Left kidney (tissue), 1 donor: ENCODE measurements at regions not wholly inside any gene's neighbourhood (a gene's known extent, or its start where the extent isn't known, plus 50 kb on each side); places are given as distances from the start of the nearest gene placed in this dataset.

ENCODE experiments used
- DNase-seq: peaks from one replicate; pipeline ENCODE4 v3.0.0-alpha.2; 2013

GRCh38 chr5:81914696-81915095 lies 57.1 kb upstream of the ATG10 start:
- no peak for DNase-seq

- DNase-seq = no peak
Measured at GRCh38 chr5:81912933-81913332, 58.9 kb upstream of the ATG10 start.

DNA sequence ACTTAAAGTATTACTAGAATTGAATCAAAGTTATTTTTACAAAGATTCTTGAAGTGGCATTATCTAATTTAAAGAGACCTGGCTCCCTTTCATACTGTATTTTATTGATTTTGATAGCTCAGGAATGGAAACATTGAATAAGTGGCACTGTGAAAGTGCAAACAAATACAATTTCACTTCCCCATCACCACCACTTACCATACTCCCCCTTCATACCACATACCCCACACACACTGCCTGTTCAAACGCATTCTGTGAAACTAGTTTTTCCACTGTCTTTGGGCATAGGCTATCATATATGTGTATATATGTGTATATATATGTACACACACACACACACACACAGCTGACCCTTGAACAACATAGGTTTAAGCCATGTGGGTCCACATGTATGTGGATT lies 62.1 kb upstream of the ATG10 start:
- no peak for DNase-seq

- DNase-seq = no peak
Measured at GRCh38 chr5:81908771-81909170, 63.1 kb upstream of the ATG10 start.

GRCh38 chr5:81908044-81908443 lies 63.8 kb upstream of the ATG10 start:
- DNase-seq = no peak

- DNase-seq = peak; percentile 8
Measured at GRCh38 chr5:81907012-81907635, 64.7 kb upstream of the ATG10 start.

- no peak for DNase-seq
Measured at GRCh38 chr5:81906086-81906485, 65.7 kb upstream of the ATG10 start.

GRCh38 chr5:81904861-81905260 lies 67.0 kb upstream of the ATG10 start:
- no peak for DNase-seq

- no peak for DNase-seq
Measured at GRCh38 chr5:81904166-81904565, 67.7 kb upstream of the ATG10 start.

GRCh38 chr5:81901586-81901985 lies 70.2 kb upstream of the ATG10 start:
- no peak for DNase-seq

GRCh38 chr5:81899123-81899522 lies 72.7 kb upstream of the ATG10 start:
- DNase-seq = no peak

- no peak for DNase-seq
Measured at GRCh38 chr5:81898403-81898802, 73.4 kb upstream of the ATG10 start.

DNA sequence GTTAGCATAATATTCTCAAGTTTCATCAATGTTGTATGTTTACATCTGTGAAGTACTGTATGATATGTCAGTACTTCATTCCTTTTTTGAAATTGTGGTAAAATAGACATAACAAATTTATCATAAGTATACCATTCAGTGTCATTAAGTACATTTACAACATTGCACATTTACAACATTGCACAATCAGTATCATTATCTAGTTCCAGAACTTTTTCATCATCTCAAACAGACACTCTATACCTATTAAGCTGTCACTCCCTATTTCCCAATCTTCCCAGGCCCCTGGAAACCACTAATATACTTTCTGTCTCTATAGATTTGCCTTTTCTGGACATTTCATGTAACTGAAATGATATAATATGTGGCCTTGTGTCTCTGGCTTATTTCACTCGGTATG lies 75.1 kb upstream of the ATG10 start:
- no peak for DNase-seq

GRCh38 chr5:81895307-81895706 lies 76.5 kb upstream of the ATG10 start:
- DNase-seq = no peak

- DNase-seq = no peak
Measured at GRCh38 chr5:81893961-81894360, 77.9 kb upstream of the ATG10 start.

- no peak for DNase-seq
Measured at GRCh38 chr5:81884871-81885270, 87.0 kb upstream of the ATG10 start.

DNA sequence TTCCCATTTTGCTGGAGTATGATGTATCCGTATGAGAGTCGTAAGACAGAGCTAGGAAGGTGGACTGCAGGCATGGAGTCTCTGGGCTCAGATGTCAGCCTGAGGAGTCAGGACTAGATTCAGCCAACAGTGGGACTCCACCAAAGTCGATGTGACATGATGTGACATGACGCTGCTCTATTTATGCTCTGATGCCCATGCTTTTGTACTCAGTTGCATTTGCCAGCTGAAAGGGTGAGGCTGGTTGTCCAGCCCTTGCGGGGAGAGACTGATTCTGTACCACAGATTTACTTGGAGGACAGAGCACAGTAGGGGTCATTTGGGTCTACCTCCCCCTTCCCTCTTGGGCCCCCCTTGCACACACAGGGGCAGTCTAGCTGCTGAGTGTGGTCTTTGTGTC lies 88.5 kb upstream of the ATG10 start:
- DNase-seq = no peak

GRCh38 chr5:81881595-81881994 lies 90.2 kb upstream of the ATG10 start:
- DNase-seq = no peak

DNA sequence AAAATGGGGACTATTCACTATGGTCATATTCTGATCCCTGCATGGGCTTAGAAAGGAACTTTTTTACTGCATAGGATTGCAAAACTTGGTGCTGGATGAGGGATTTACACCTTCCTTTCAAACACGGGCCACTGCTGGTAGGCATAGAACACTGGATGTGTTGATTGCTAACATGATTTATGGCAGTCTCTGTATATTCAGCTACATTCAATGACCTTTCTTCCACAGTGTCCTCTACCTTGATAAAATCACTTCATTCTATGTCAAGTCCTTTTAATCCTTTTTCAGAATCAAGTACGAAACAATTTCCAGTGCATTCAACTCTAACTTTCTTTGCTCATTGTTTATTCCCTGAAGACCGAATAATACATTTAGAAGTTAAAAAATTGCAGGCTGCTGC lies 91.9 kb upstream of the ATG10 start:
- DNase-seq = no peak

DNA sequence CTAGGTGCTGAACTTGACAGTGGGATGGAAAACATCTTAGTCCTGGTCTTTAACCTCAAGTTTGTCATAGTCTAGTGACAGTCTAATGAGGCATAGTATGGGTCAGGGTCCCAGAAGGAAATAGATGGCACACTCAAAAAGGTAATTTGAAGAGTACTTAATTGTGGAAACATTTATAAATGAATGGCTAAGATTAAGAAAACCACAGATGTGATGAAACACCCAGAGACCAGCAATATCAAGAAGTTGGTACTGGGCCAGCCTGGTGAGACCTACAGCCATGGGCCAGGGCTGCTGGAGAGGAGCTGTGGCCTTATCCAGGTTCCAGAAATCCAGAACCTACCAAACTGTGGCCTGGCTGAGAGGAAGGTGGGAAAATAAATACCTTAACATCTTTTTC lies 93.5 kb upstream of the ATG10 start:
- no peak for DNase-seq

GRCh38 chr5:81866994-81867393 lies 104.8 kb upstream of the ATG10 start:
- DNase-seq = no peak

DNA sequence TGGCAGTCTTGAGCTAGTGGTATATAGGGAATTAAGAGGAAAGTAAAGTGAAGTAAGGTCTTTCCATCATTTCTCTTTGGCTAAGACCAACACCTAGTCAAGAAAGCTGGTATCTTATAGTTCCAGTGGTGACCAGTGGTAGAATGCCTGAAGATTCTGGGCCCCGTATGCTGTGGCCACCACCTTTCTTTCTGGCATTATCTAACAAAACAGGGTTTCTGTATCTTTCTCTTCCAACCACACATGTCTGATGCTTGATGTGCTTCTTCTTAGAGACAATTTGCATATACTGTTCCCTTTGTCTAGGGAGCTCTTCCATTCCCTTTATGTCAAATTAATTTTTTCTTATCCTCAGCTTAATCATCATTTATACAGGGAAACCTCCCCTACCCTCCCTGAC lies 109.9 kb upstream of the SSBP2 start:
- DNase-seq = no peak

DNA sequence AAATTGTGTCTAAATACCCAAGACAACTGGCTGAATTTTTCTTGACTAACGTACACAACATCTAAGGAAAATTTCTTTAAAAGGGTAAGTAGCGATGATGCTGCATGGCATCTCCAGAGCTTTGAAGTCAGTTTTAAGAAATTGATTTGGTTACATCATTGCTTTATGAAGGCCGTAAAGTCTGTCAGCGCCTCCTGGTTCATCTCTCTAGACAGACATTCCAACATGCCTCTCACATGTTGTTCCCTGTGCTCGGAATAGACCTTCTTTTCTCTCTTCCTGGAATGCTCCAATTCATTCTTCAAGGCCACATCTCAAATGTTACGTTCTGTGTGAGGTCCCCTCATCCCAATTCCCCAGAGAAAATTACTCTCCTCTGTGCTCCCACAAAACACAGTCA lies 108.7 kb upstream of the SSBP2 start:
- DNase-seq = no peak

- no peak for DNase-seq
Measured at GRCh38 chr5:81856948-81857928, 106.3 kb upstream of the SSBP2 start.
